H4 (cell line): ENCODE measurements at regions not wholly inside any gene's neighbourhood (a gene's known extent, or its start where the extent isn't known, plus 50 kb on each side); places are given as distances from the start of the nearest gene placed in this dataset.
"Not testable (repeated sequence)": the region's sequence is repeated elsewhere in the genome, so short reads cannot be mapped to it uniquely, and the experiment has no call there.

ENCODE experiments used
- DNase-seq: peaks from one replicate; pipeline ENCODE4 v3.0.0-alpha.2; 2015; ENCODE audit warnings: low spot score

- no peak for DNase-seq
Observed at GRCh38 chr12:33514893-33515292, 75.3 kb upstream of the SYT10 start.

- DNase-seq = no peak
Observed at GRCh38 chr12:33519566-33519965, 79.9 kb upstream of the SYT10 start.

- DNase-seq = not testable (repeated sequence)
Observed at GRCh38 chr12:33520505-33521302, 81.1 kb upstream of the SYT10 start.

GRCh38 chr12:33529031-33529430 lies 89.4 kb upstream of the SYT10 start:
- no peak for DNase-seq

GRCh38 chr12:33529810-33530209 lies 90.2 kb upstream of the SYT10 start:
- DNase-seq = no peak

- DNase-seq = no peak
Observed at GRCh38 chr12:33531261-33531660, 91.6 kb upstream of the SYT10 start.

GRCh38 chr12:33533527-33533926 lies 93.9 kb upstream of the SYT10 start:
- DNase-seq = no peak

- DNase-seq = no peak
Observed at GRCh38 chr12:33536431-33536830, 96.8 kb upstream of the SYT10 start.

- DNase-seq = no peak
Observed at GRCh38 chr12:33546004-33546403, 106.4 kb upstream of the SYT10 start.

- DNase-seq = no peak
Observed at GRCh38 chr12:33547084-33547483, 107.5 kb upstream of the SYT10 start.

- not testable (repeated sequence) for DNase-seq
Observed at GRCh38 chr12:33550214-33550613, 110.6 kb upstream of the SYT10 start.

GRCh38 chr12:33551006-33551405 lies 111.4 kb upstream of the SYT10 start:
- DNase-seq = no peak

- no peak for DNase-seq
Observed at GRCh38 chr12:33555128-33555527, 115.5 kb upstream of the SYT10 start.

GRCh38 chr12:33560653-33561208 lies 121.1 kb upstream of the SYT10 start:
- DNase-seq = no peak

GRCh38 chr12:33562401-33562800 lies 122.8 kb upstream of the SYT10 start:
- DNase-seq = no peak

GRCh38 chr12:33566403-33566802 lies 126.8 kb upstream of the SYT10 start:
- DNase-seq = no peak

GRCh38 chr12:33575346-33575745 lies 135.7 kb upstream of the SYT10 start:
- no peak for DNase-seq

GRCh38 chr12:33581613-33582122 lies 142.0 kb upstream of the SYT10 start:
- DNase-seq = no peak

GRCh38 chr12:33586576-33586975 lies 147.0 kb upstream of the SYT10 start:
- DNase-seq = no peak

- no peak for DNase-seq
Observed at GRCh38 chr12:33587354-33587753, 147.7 kb upstream of the SYT10 start.

GRCh38 chr12:33587784-33588712 lies 148.4 kb upstream of the SYT10 start:
- peak; percentile 13 for DNase-seq

- DNase-seq = no peak
Observed at GRCh38 chr12:33588725-33589405, 149.2 kb upstream of the SYT10 start.
